Tibial artery (tissue), 4 donors: ENCODE measurements at regions not wholly inside any gene's neighbourhood (a gene's known extent, or its start where the extent isn't known, plus 50 kb on each side); places are given as distances from the start of the nearest gene placed in this dataset.

Source experiments
- DNase-seq, 2 donors: peaks; one replicate each; pipeline ENCODE4 v3.0.0-alpha.2; 2019
- H3K27ac ChIP-seq, 2 donors: fragments of 200-600 bp; sonication (generic) in 1 of 2; 1 replicate in 1 of 2; 2 replicates in 1 of 2; pipeline ENCODE4 v1.5.1; 2018 to 2019; ENCODE audit warnings: mild to moderate bottlenecking in 1 of 2
- H3K27me3 ChIP-seq, 2 donors: fragments of 200-600 bp; sonication (generic) in 1 of 2; one replicate each; pipeline versions ENCODE4 v1.5.1 to v1.6.0; 2016 to 2019
- H3K36me3 ChIP-seq, 3 donors: fragments of 200-600 bp; sonication (generic) in 2 of 3; one replicate each; pipeline ENCODE4 v1.5.1; 2016 to 2019; ENCODE audit warnings: mild to moderate bottlenecking in 2 of 3
- H3K4me1 ChIP-seq, 4 donors: fragments of 200-600 bp; sonication (generic) in 2 of 4; 1 replicate in 3 of 4; 2 replicates in 1 of 4; pipeline ENCODE4 v1.5.1; 2016 to 2019
- H3K4me3 ChIP-seq, 2 donors: fragments of 200-600 bp; sonication (generic) in 1 of 2; 1 replicate in 1 of 2; 2 replicates in 1 of 2; pipeline ENCODE4 v1.5.1; 2018 to 2019; ENCODE audit warnings: mild to moderate bottlenecking in 2 of 2
- H3K9me3 ChIP-seq, 3 donors: fragments of 200-600 bp; sonication (generic) in 1 of 3; one replicate each; pipeline ENCODE4 v1.5.1; 2016 to 2019
- CTCF ChIP-seq, 2 experiments: fragments of 200-600 bp in 1 of 2; fragments of 450-650 bp in 1 of 2; IDR thresholded peaks; one replicate each; pipeline ENCODE4 v1.5.1; 2017 to 2019; ENCODE audit warnings: antibody characterized with exemption in 2 of 2, mild to moderate bottlenecking in 1 of 2, moderate library complexity in 1 of 2
- intact Hi-C: fragments of 100-400 bp; cut with DNase I; formaldehyde crosslinking; loops from one replicate; pipeline ENCODE4 v1.15.0; 2023; ENCODE audit warnings: low total_unique reads

GRCh38 chr2:147108548-147108947 is 736.3 kb upstream of the ACVR2A start:
- Histone ChIP-seq H3K27ac (no peak overlapping the region), H3K9me3 (no peaks in the 10 kb centered on the region), H3K4me1 (no peaks in the 10 kb centered on the region), H3K36me3 (no peaks in the 10 kb centered on the region), H3K27me3 (no peaks in the 10 kb centered on the region), H3K4me3 (no peak overlapping the region)
- no peak for TF ChIP-seq CTCF (IDR thresholded peaks at IDR 0.05)
- DNase-seq, result no peak
- intact Hi-C loops, result no loop called here

- Histone ChIP-seq H3K4me3 (no peak overlapping the region), H3K27me3 (no peaks in the 10 kb centered on the region), H3K4me1 (no peaks in the 10 kb centered on the region), H3K27ac (no peak overlapping the region), H3K9me3 (no peaks in the 10 kb centered on the region), H3K36me3 (no peaks in the 10 kb centered on the region)
- no peak for DNase-seq
- no peak for TF ChIP-seq CTCF (IDR thresholded peaks at IDR 0.05)
- intact Hi-C loops, result no loop called here
Measured at GRCh38 chr2:147101941-147102790, 742.7 kb upstream of the ACVR2A start.

GRCh38 chr2:147100406-147101035 is 744.3 kb upstream of the ACVR2A start:
- Histone ChIP-seq H3K4me1 (no peaks in the 10 kb centered on the region), H3K4me3 (no peak overlapping the region), H3K36me3 (no peaks in the 10 kb centered on the region), H3K9me3 (no peaks in the 10 kb centered on the region), H3K27ac (no peak overlapping the region), H3K27me3 (no peaks in the 10 kb centered on the region)
- intact Hi-C loops, result no loop called here
- TF ChIP-seq CTCF (IDR thresholded peaks at IDR 0.05), result no peak
- DNase-seq, result no peak

GRCh38 chr2:147099845-147100244 is 745.0 kb upstream of the ACVR2A start:
- no peaks in the 10 kb centered on the region for H3K27me3 ChIP-seq
- H3K27ac ChIP-seq, result no peak overlapping the region

GRCh38 chr2:147098940-147099339 is 745.9 kb upstream of the ACVR2A start:
- no peak for TF ChIP-seq CTCF (IDR thresholded peaks at IDR 0.05)
- intact Hi-C loops, result no loop called here

More at GRCh38 chr2:147099845-147100244, 745.0 kb upstream of the ACVR2A start:
- Histone ChIP-seq H3K4me1 (no peaks in the 10 kb centered on the region), H3K36me3 (no peaks in the 10 kb centered on the region), H3K4me3 (no peak overlapping the region), H3K9me3 (no peaks in the 10 kb centered on the region)
- DNase-seq, result no peak
- no peak for TF ChIP-seq CTCF (IDR thresholded peaks at IDR 0.05)
- intact Hi-C loops, result no loop called here

More at GRCh38 chr2:147098940-147099339, 745.9 kb upstream of the ACVR2A start:
- H3K36me3 ChIP-seq, result no peaks in the 10 kb centered on the region
- no peaks in the 10 kb centered on the region for H3K9me3 ChIP-seq
- H3K4me3 ChIP-seq, result no peak overlapping the region
- no peak for DNase-seq
- no peaks in the 10 kb centered on the region for H3K27me3 ChIP-seq
- no peak overlapping the region for H3K27ac ChIP-seq
- H3K4me1 ChIP-seq, result no peaks in the 10 kb centered on the region
